CD14-positive monocyte (primary cell): ENCODE measurements at regions not wholly inside any gene's neighbourhood (a gene's known extent, or its start where the extent isn't known, plus 50 kb on each side); places are given as distances from the start of the nearest gene placed in this dataset.
A peak's percentile ranks its signal among the peaks of the same experiment; 100 is the strongest.

Experiments used
- DNase-seq, 3 donors: peaks; one replicate each; pipeline ENCODE4 v3.0.0-alpha.2; 2011 to 2022
- H2AFZ ChIP-seq: 2 replicates; pipeline ENCODE4 v1.6.0; 2012; ENCODE audit warnings: mild to moderate bottlenecking, low read depth, low read length, inconsistent platforms; ENCODE audit not compliant: insufficient read depth, poor library complexity, severe bottlenecking
- H3K27ac ChIP-seq, 2 donors: 1 replicate in 1 of 2; 2 replicates in 1 of 2; pipeline ENCODE4 v1.5.1; 2012 to 2013; ENCODE audit warnings: low read length in 2 of 2, control low read depth in 1 of 2, inconsistent platforms in 1 of 2, low read depth in 1 of 2, mild to moderate bottlenecking in 1 of 2
- H3K27me3 ChIP-seq, 2 donors: one replicate each; pipeline versions ENCODE4 v1.6.0 to v1.6.1; 2011 to 2013; ENCODE audit warnings: low read length in 2 of 2; ENCODE audit not compliant: control insufficient read depth in 2 of 2, insufficient read depth in 2 of 2
- H3K36me3 ChIP-seq, 2 donors: replicated peaks in 1 of 2; 1 replicate in 1 of 2; 2 replicates in 1 of 2; pipeline versions ENCODE4 v1.5.1 to v1.6.1; 2012 to 2013; ENCODE audit warnings: low read length in 2 of 2, control low read depth in 1 of 2, inconsistent platforms in 1 of 2, mild to moderate bottlenecking in 1 of 2; ENCODE audit not compliant: insufficient read depth in 2 of 2, control insufficient read depth in 1 of 2
- H3K4me1 ChIP-seq, 2 donors: 1 replicate in 1 of 2; 2 replicates in 1 of 2; pipeline versions ENCODE4 v1.5.1 to v1.6.1; 2012 to 2013; ENCODE audit warnings: low read length in 2 of 2, control low read depth in 1 of 2, inconsistent platforms in 1 of 2, mild to moderate bottlenecking in 1 of 2, moderate library complexity in 1 of 2; ENCODE audit not compliant: insufficient read depth in 2 of 2, control insufficient read depth in 1 of 2
- H3K4me2 ChIP-seq: replicated peaks from 2 replicates; pipeline ENCODE3; 2012; ENCODE audit warnings: low read length, moderate library complexity, mild to moderate bottlenecking; ENCODE audit not compliant: poor library complexity, severe bottlenecking; ENCODE audit errors: extremely low read depth
- H3K4me3 ChIP-seq, 3 experiments: fragments of 200-600 bp in 1 of 3; sonication (generic) in 1 of 3; replicated peaks in 1 of 3; 1 replicate in 2 of 3; 2 replicates in 1 of 3; pipeline ENCODE4 v1.5.1; 2011 to 2013; ENCODE audit warnings: low read length in 3 of 3, mild to moderate bottlenecking in 3 of 3, control low read depth in 2 of 3, low read depth in 2 of 3, inconsistent platforms in 1 of 3, moderate library complexity in 1 of 3
- H3K79me2 ChIP-seq: 2 replicates; pipeline ENCODE4 v1.6.0; 2012; ENCODE audit warnings: mild to moderate bottlenecking, control low read depth, inconsistent platforms, low read length, moderate library complexity; ENCODE audit not compliant: insufficient read depth
- H3K9ac ChIP-seq: 2 replicates; pipeline ENCODE4 v1.6.0; 2017; ENCODE audit warnings: low read length, mild to moderate bottlenecking; ENCODE audit not compliant: insufficient read depth, poor library complexity, severe bottlenecking
- H3K9me3 ChIP-seq, 2 donors: replicated peaks in 1 of 2; 1 replicate in 1 of 2; 2 replicates in 1 of 2; pipeline versions ENCODE4 v1.5.1 to v1.6.1; 2012 to 2013; ENCODE audit warnings: low read length in 2 of 2, control low read depth in 1 of 2; ENCODE audit not compliant: control insufficient read depth in 1 of 2, insufficient read depth in 1 of 2
- H4K20me1 ChIP-seq: 2 replicates; pipeline ENCODE4 v1.6.0; 2012; ENCODE audit warnings: mild to moderate bottlenecking, low read length, control low read depth, moderate library complexity; ENCODE audit not compliant: insufficient read depth
- H3K27ac Mint-ChIP-seq, 7 donors: one replicate each; pipeline ENCODE4 v1.8.0; 2020; ENCODE audit warnings: mild to moderate bottlenecking in 7 of 7, mixed read lengths in 7 of 7, moderate library complexity in 6 of 7, inconsistent platforms in 2 of 7
- H3K27me3 Mint-ChIP-seq, 3 donors: one replicate each; pipeline ENCODE4 v1.8.0; 2021 to 2022; ENCODE audit warnings: low read depth in 3 of 3, mild to moderate bottlenecking in 3 of 3, mixed read lengths in 3 of 3, moderate library complexity in 3 of 3, inconsistent platforms in 1 of 3
- H3K36me3 Mint-ChIP-seq, 2 donors: one replicate each; pipeline ENCODE4 v1.8.0; 2020; ENCODE audit warnings: mixed read lengths in 2 of 2, inconsistent platforms in 1 of 2, mild to moderate bottlenecking in 1 of 2
- H3K4me1 Mint-ChIP-seq: one replicate; pipeline ENCODE4 v1.8.0; 2020; ENCODE audit warnings: mild to moderate bottlenecking, mixed read lengths
- H3K4me3 Mint-ChIP-seq, 2 donors: one replicate each; pipeline ENCODE4 v1.8.0; 2020; ENCODE audit warnings: mild to moderate bottlenecking in 2 of 2, mixed read lengths in 2 of 2, moderate library complexity in 1 of 2
- H3K9me3 Mint-ChIP-seq, 7 donors: one replicate each; pipeline ENCODE4 v1.8.0; 2020 to 2022; ENCODE audit warnings: mixed read lengths in 7 of 7, mild to moderate bottlenecking in 6 of 7, moderate library complexity in 6 of 7, inconsistent platforms in 2 of 7
- CTCF ChIP-seq: fragments of 200-600 bp; IDR thresholded peaks from one replicate; pipeline ENCODE4 v1.8.0; 2022; ENCODE audit warnings: antibody characterized with exemption, mild to moderate bottlenecking
- WGBS: methylation state at CpG from one replicate; pipeline ENCODE4 v1.1.5; 2013; ENCODE audit warnings: missing lambda C conversion rate; ENCODE audit not compliant: insufficient coverage; 5-methylcytosine and 5-hydroxymethylcytosine counted together
- intact Hi-C, 2 donors: fragments of 100-400 bp; cut with micrococcal nuclease; formaldehyde crosslinking; loops; one replicate each; pipeline versions ENCODE4 v1.15.0 to v1.15.1; 2023

DNA sequence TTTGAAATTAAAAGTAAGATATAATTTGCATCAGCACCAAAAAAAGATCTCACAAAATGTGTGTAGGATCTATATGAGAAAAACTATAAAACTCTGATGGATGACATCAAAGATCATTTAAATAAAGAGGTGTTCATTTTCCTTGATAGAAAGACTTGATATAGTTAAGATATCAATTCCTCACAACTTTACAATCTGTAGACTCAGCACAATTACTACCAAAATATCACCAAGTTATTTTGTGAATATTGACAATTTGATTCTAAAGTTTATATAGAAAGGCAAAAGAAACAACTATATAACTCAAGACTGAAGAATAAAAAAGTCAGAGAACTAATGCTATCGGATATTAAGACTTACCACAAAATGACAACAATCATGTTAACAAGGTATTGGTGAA is 638.9 kb downstream of the HS3ST4 start:
- no peaks in the 10 kb centered on the region for H3K36me3 ChIP-seq
- no peak overlapping the region for H3K27ac Mint-ChIP-seq
- DNase-seq, result no peak
- H4K20me1 ChIP-seq, result no peaks in the 10 kb centered on the region
- H3K4me2 ChIP-seq, result no peak overlapping the region
- no peak overlapping the region for H3K27ac ChIP-seq
- no peak overlapping the region for H2AFZ ChIP-seq
- H3K4me1 Mint-ChIP-seq, result peaks cover 6% of the 10 kb centered on the region
- H3K4me3 ChIP-seq, result no peak overlapping the region
- no peak overlapping the region for H3K9ac ChIP-seq
- H3K4me3 Mint-ChIP-seq, result no peak overlapping the region
- H3K79me2 ChIP-seq, result no peaks in the 10 kb centered on the region
- H3K9me3 Mint-ChIP-seq, result peaks cover 5 to 32% (median 17%) of the 10 kb centered on the region in 7 donors
- no peaks in the 10 kb centered on the region for H3K27me3 ChIP-seq
- intact Hi-C loops, result no loop called here
- TF ChIP-seq CTCF, result no peak
- H3K27me3 Mint-ChIP-seq, result peaks cover 0 to 1% (median 1%) of the 10 kb centered on the region in 3 donors
- no peaks in the 10 kb centered on the region for H3K36me3 Mint-ChIP-seq
- no CpG with 5 or more reads among the region's 1 CpG for WGBS
- no peaks in the 10 kb centered on the region for H3K4me1 ChIP-seq
- peaks cover 21 to 28% of the 10 kb centered on the region in 2 donors for H3K9me3 ChIP-seq

DNA sequence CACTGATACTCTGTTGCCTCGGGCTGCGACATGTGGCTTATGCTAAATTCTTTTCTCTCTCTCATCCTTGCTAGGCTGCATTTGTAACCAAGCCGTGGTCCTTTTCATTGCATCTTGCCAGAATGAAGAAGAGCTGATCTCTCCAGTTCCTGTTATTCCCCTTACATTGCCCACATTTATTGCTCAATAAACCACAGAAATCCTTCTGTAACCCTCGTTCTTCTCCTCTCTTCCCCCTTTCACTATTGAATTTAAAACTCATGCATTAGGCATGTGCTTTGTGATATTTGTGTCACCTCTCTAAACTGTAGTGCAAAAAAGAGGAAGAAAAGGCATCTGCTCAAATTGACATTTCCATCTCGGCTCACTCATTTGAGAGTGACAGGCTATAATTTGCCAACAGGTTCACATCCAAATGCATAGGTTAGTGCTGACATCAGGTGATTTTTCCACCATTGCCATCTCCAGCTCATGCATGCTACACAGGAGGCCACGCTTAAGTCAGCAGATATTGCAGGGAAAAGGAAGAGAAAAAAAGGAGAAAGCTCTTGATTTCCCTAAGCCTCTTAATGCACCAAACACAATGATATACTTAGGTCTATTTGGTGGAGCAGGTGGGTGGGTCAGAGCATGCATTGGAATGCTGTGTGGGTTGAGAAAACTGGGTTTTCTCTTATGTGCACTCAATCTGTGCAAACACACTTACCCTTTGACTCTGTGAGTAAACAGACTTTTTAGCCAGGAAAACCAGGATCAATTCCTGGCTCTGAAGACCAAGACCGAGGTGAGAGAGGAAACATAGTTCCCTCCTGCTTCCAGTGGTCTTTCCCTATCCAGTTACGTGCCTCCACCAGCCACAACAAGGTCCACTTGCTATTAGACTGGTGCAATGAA is 642.7 kb downstream of the HS3ST4 start:
- H3K27me3 Mint-ChIP-seq, result peaks cover 0 to 1% (median 1%) of the 10 kb centered on the region in 3 donors
- no peaks in the 10 kb centered on the region for H3K36me3 Mint-ChIP-seq

More for the DNA sequence above, 642.7 kb downstream of the HS3ST4 start:
- H3K27ac ChIP-seq, result no peak overlapping the region
- no peak overlapping the region for H3K4me3 ChIP-seq
- Mint-ChIP-seq H3K4me3 (no peak overlapping the region), H3K27ac (no peak overlapping the region), H3K4me1 (peaks cover 6% of the 10 kb centered on the region), H3K9me3 (peaks cover 11 to 36% (median 18%) of the 10 kb centered on the region in 7 donors)
- H3K9me3 ChIP-seq, result peaks cover 12 to 29% of the 10 kb centered on the region in 2 donors
- H3K4me1 ChIP-seq, result no peaks in the 10 kb centered on the region
- no peaks in the 10 kb centered on the region for H3K36me3 ChIP-seq
- no peaks in the 10 kb centered on the region for H4K20me1 ChIP-seq
- no peaks in the 10 kb centered on the region for H3K79me2 ChIP-seq
- no peak for TF ChIP-seq CTCF
- peak in 1 of 3 donors; percentile 3 for DNase-seq
- whole genome bisulfite sequencing, result 36% methylated on average over 5 of the region's 8 CpGs
- H3K4me2 ChIP-seq, result no peak overlapping the region
- intact Hi-C loops, result no loop called here
- no peak overlapping the region for H3K9ac ChIP-seq
- H3K27me3 ChIP-seq, result no peaks in the 10 kb centered on the region
- H2AFZ ChIP-seq, result no peak overlapping the region
